Lung (tissue), 11 donors: ENCODE measurements at regions not wholly inside any gene's neighbourhood (a gene's known extent, or its start where the extent isn't known, plus 50 kb on each side); places are given as distances from the start of the nearest gene placed in this dataset.

ENCODE experiments used
- ATAC-seq: fragments of 200-7000 bp; cut with Tn5 transposase; one replicate; pipeline ENCODE4 v1.9.1; 2020; ENCODE audit warnings: moderate number of reproducible peaks; ENCODE audit not compliant: insufficient read depth, low FRiP score
- DNase-seq, 3 donors: peaks; one replicate each; pipeline ENCODE4 v3.0.0-alpha.2; 2013 to 2017
- H3K27ac ChIP-seq, 2 donors: one replicate each; pipeline ENCODE4 v1.5.1; 2013; ENCODE audit warnings: mild to moderate bottlenecking in 2 of 2, moderate library complexity in 2 of 2, control low read depth in 1 of 2, inconsistent platforms in 1 of 2, low read depth in 1 of 2, low read length in 1 of 2
- H3K27me3 ChIP-seq, 3 donors: one replicate each; pipeline ENCODE4 v1.5.1; 2013; ENCODE audit warnings: low read length in 2 of 3; ENCODE audit not compliant: control insufficient read depth in 3 of 3, insufficient read depth in 3 of 3
- H3K36me3 ChIP-seq, 4 donors: one replicate each; pipeline ENCODE4 v1.5.1; 2013; ENCODE audit warnings: low read length in 4 of 4, mild to moderate bottlenecking in 1 of 4, moderate library complexity in 1 of 4; ENCODE audit not compliant: control insufficient read depth in 4 of 4, insufficient read depth in 4 of 4
- H3K4me1 ChIP-seq, 5 donors: one replicate each; pipeline ENCODE4 v1.5.1; 2013; ENCODE audit warnings: low read length in 5 of 5, mild to moderate bottlenecking in 2 of 5, moderate library complexity in 1 of 5; ENCODE audit not compliant: control insufficient read depth in 5 of 5, insufficient read depth in 5 of 5
- H3K4me3 ChIP-seq: one replicate; pipeline ENCODE4 v1.5.1; 2013; ENCODE audit warnings: mild to moderate bottlenecking, control low read depth, moderate library complexity
- H3K9ac ChIP-seq, 2 donors: one replicate each; pipeline ENCODE4 v1.5.1; 2013; ENCODE audit warnings: low read length in 2 of 2, control low read depth in 1 of 2; ENCODE audit not compliant: insufficient read depth in 1 of 2
- H3K9me3 ChIP-seq, 4 donors: one replicate each; pipeline ENCODE4 v1.5.1; 2013; ENCODE audit warnings: low read length in 3 of 4, mild to moderate bottlenecking in 1 of 4, moderate library complexity in 1 of 4; ENCODE audit not compliant: control insufficient read depth in 4 of 4, insufficient read depth in 3 of 4
- CTCF ChIP-seq: IDR thresholded peaks from 2 replicates; pipeline ENCODE4 v1.5.1; 2012; ENCODE audit warnings: mild to moderate bottlenecking; ENCODE audit errors: control extremely low read depth, extremely low read depth
- WGBS, 2 donors: extraction: QIAGEN DNeasy Blood & Tissue Kit; methylation state at CpG; one replicate each; pipeline ENCODE4 v1.1.7; 2013; 5-methylcytosine and 5-hydroxymethylcytosine counted together
- donor health status: control.
- donor health status: control.
- donor health status: Bipolar disorder and iron deficiency.
- donor health status: healthy.
- donor health status: DM: yes; HTN: yes; CAD: no.

GRCh38 chr7:46357290-46357689, 436.2 kb upstream of the IGFBP3 start:
- 90 to 94% methylated on average over 2 of the region's 2 CpGs for WGBS, 2 donors
- H3K4me1 ChIP-seq = no peaks in the 10 kb centered on the region

DNA sequence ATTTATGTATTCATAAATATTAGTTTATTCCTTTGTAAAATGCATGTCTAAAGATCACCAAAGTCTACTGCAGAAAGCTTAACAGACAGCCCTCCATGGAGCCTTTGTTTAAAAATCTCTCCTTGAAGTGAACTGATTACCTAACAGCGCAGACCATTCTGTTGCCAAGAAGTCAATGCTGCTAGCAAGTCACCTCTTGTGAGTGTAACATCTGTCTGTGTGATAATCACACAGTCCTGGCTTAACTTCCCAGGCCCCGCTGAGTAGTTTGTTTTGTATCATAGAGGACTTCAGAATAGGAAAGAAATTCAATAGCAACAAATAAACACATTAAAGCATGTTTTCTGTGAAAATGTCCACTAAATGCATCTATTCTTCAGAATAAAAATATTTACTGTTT, 435.3 kb upstream of the IGFBP3 start:
- peak in 1 of 3 donors; percentile 23 for DNase-seq
- no peaks in the 10 kb centered on the region for H3K4me1 ChIP-seq
- peaks cover 0 to 2% (median 0%) of the 10 kb centered on the region in 4 donors for H3K9me3 ChIP-seq
- 92% methylated on average over 2 of the region's 2 CpGs for WGBS, 2 donors
- H3K9ac ChIP-seq = no peak overlapping the region
- no peaks in the 10 kb centered on the region for H3K36me3 ChIP-seq
- H3K27me3 ChIP-seq = no peaks in the 10 kb centered on the region
- no peak for TF ChIP-seq CTCF
- H3K4me3 ChIP-seq = no peak overlapping the region
- ATAC-seq = no peak
- H3K27ac ChIP-seq = no peak overlapping the region

More at GRCh38 chr7:46357290-46357689, 436.2 kb upstream of the IGFBP3 start:
- Histone ChIP-seq H3K36me3 (no peaks in the 10 kb centered on the region), H3K9ac (no peak overlapping the region), H3K4me3 (no peak overlapping the region), H3K27ac (no peak overlapping the region), H3K27me3 (no peaks in the 10 kb centered on the region), H3K9me3 (peaks cover 0 to 2% (median 0%) of the 10 kb centered on the region in 4 donors)
- DNase-seq = no peak
- ATAC-seq = no peak
- TF ChIP-seq CTCF = no peak

DNA sequence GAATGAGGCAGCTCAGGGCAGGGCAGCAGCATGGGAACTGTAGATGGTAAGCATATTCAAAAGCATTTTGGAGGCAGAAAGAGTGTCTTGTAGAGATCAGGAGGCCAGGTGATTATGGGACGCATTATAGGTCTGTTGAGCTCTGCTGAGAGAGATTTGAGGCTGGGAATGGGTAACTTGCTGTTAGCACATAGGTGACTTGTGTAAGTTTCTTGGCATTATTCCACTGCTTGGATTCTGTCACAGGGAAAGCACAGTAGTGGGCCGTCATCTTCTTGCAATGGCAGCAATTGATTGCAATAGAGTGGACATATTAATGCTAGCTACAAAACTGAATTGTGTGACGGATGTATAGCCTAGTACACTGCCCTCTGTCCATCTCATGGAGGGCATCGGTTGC, 434.3 kb upstream of the IGFBP3 start:
- H3K9ac ChIP-seq = no peak overlapping the region
- no peak overlapping the region for H3K27ac ChIP-seq
- no peak overlapping the region for H3K4me3 ChIP-seq
- H3K4me1 ChIP-seq = no peaks in the 10 kb centered on the region
- no peak for TF ChIP-seq CTCF
- no peaks in the 10 kb centered on the region for H3K36me3 ChIP-seq
- no peaks in the 10 kb centered on the region for H3K27me3 ChIP-seq
- H3K9me3 ChIP-seq = no peaks in the 10 kb centered on the region
- ATAC-seq (no peak), DNase-seq (no peak)
- whole genome bisulfite sequencing, 2 donors = 78 to 93% methylated on average over 4 of the region's 4 CpGs
